ENCODE measurements at regions not wholly inside any gene's neighbourhood (a gene's known extent, or its start where the extent isn't known, plus 50 kb on each side); places are given as distances from the start of the nearest gene placed in this dataset.
"Not testable (repeated sequence)": the region's sequence is repeated elsewhere in the genome, so short reads cannot be mapped to it uniquely, and the experiment has no call there.

- ATAC-seq (ENCODE audit: low read depth) (no peak), DNase-seq (ENCODE audit: low spot score) (no peak)
- H3K27me3 ChIP-seq (ENCODE audit: insufficient read depth, poor library complexity, severe bottlenecking): peaks cover 4% of the 10 kb centered on the region
- no peaks in the 10 kb centered on the region for H3K4me1 ChIP-seq (ENCODE audit: insufficient read depth, poor library complexity, severe bottlenecking)
- no peaks in the 10 kb centered on the region for H3K36me3 ChIP-seq (ENCODE audit: low read depth)
- peaks cover 6% of the 10 kb centered on the region for H3K9me3 ChIP-seq (ENCODE audit: severe bottlenecking)
- H3K4me3 ChIP-seq (ENCODE audit: severe bottlenecking): no peak overlapping the region
- H3K27ac ChIP-seq (ENCODE audit: poor library complexity, severe bottlenecking): no peak overlapping the region
- no peak for TF ChIP-seq CTCF (IDR thresholded peaks at IDR 0.05; ENCODE audit: poor library complexity, severe bottlenecking)
Measured at GRCh38 chr5:6287176-6287575, 91.2 kb downstream of the MED10 start.

- Histone ChIP-seq H3K4me3 (ENCODE audit: severe bottlenecking) (no peak overlapping the region), H3K27me3 (ENCODE audit: insufficient read depth, poor library complexity, severe bottlenecking) (peaks cover 3% of the 10 kb centered on the region), H3K36me3 (ENCODE audit: low read depth) (no peaks in the 10 kb centered on the region), H3K4me1 (ENCODE audit: insufficient read depth, poor library complexity, severe bottlenecking) (no peaks in the 10 kb centered on the region), H3K27ac (ENCODE audit: poor library complexity, severe bottlenecking) (no peak overlapping the region), H3K9me3 (ENCODE audit: severe bottlenecking) (peaks cover 6% of the 10 kb centered on the region)
- DNase-seq (ENCODE audit: low spot score) (no peak), ATAC-seq (ENCODE audit: low read depth) (no peak)
- TF ChIP-seq CTCF (IDR thresholded peaks at IDR 0.05; ENCODE audit: poor library complexity, severe bottlenecking): no peak
Measured at GRCh38 chr5:6286404-6286803, 91.9 kb downstream of the MED10 start.

GRCh38 chr5:6284491-6284890 is 93.9 kb downstream of the MED10 start:
- ATAC-seq (ENCODE audit: low read depth); H3K4me1 ChIP-seq (ENCODE audit: insufficient read depth, poor library complexity, severe bottlenecking); H3K27ac ChIP-seq (ENCODE audit: poor library complexity, severe bottlenecking); H3K27me3 ChIP-seq (ENCODE audit: insufficient read depth, poor library complexity, severe bottlenecking); H3K9me3 ChIP-seq (ENCODE audit: severe bottlenecking); H3K4me3 ChIP-seq (ENCODE audit: severe bottlenecking); H3K36me3 ChIP-seq (ENCODE audit: low read depth); DNase-seq (ENCODE audit: low spot score): not testable (repeated sequence)

GRCh38 chr5:6282352-6282751 is 96.0 kb downstream of the MED10 start:
- Histone ChIP-seq H3K36me3 (ENCODE audit: low read depth) (no peaks in the 10 kb centered on the region), H3K4me1 (ENCODE audit: insufficient read depth, poor library complexity, severe bottlenecking) (no peaks in the 10 kb centered on the region), H3K27me3 (ENCODE audit: insufficient read depth, poor library complexity, severe bottlenecking) (no peaks in the 10 kb centered on the region), H3K27ac (ENCODE audit: poor library complexity, severe bottlenecking) (no peak overlapping the region), H3K9me3 (ENCODE audit: severe bottlenecking) (peaks cover 6% of the 10 kb centered on the region), H3K4me3 (ENCODE audit: severe bottlenecking) (no peak overlapping the region)
- DNase-seq (ENCODE audit: low spot score) (no peak), ATAC-seq (ENCODE audit: low read depth) (no peak)
- TF ChIP-seq CTCF (IDR thresholded peaks at IDR 0.05; ENCODE audit: poor library complexity, severe bottlenecking): no peak

- H3K9me3 ChIP-seq (ENCODE audit: severe bottlenecking): peaks cover 6% of the 10 kb centered on the region
- no peak for DNase-seq (ENCODE audit: low spot score)
- no peaks in the 10 kb centered on the region for H3K27me3 ChIP-seq (ENCODE audit: insufficient read depth, poor library complexity, severe bottlenecking)
- H3K4me3 ChIP-seq (ENCODE audit: severe bottlenecking): no peak overlapping the region
- H3K4me1 ChIP-seq (ENCODE audit: insufficient read depth, poor library complexity, severe bottlenecking): no peaks in the 10 kb centered on the region
- no peak for TF ChIP-seq CTCF (IDR thresholded peaks at IDR 0.05; ENCODE audit: poor library complexity, severe bottlenecking)
- H3K36me3 ChIP-seq (ENCODE audit: low read depth): no peaks in the 10 kb centered on the region
- H3K27ac ChIP-seq (ENCODE audit: poor library complexity, severe bottlenecking): no peak overlapping the region
- ATAC-seq (ENCODE audit: low read depth): no peak
Measured at GRCh38 chr5:6281818-6282217, 96.5 kb downstream of the MED10 start.
